ENCODE measurements at regions not wholly inside any gene's neighbourhood (a gene's known extent, or its start where the extent isn't known, plus 50 kb on each side); places are given as distances from the start of the nearest gene placed in this dataset.

DNA sequence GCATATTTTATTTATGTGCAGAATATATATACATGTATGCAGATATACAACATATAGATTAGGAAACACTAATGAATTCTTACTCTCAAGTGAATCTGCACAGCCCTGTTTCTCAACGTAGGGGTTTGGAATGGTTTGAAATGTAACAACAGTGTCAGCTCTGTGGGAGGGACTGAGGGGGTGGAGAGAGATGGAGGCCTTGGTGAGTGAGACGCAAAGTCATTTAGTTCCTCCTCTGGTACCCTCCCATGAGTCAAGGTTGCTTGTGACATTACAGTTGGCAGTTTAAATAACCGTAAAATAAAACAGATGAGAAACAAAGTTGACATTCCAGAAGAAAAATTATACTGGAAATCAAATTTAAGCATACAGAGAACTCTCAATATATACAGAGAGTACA, 313.0 kb upstream of the PRKD1 start:
- Mint-ChIP-seq H3K4me1 (peaks cover 16% of the 10 kb centered on the region), H3K27me3 (ENCODE audit: insufficient read depth, low read depth, poor library complexity) (peaks cover 4% of the 10 kb centered on the region), H3K36me3 (ENCODE audit: low read depth) (no peaks in the 10 kb centered on the region), H3K4me3 (no peak overlapping the region), H3K27ac (no peak overlapping the region), H3K9me3 (no peaks in the 10 kb centered on the region)
- no peak overlapping the region for H3K4me3 ChIP-seq
- H3K79me2 ChIP-seq (replicated peaks; ENCODE audit: insufficient read depth): no peaks in the 10 kb centered on the region
- no peak for ATAC-seq
- H3K4me1 ChIP-seq (ENCODE audit: insufficient read depth): peaks cover 13% of the 10 kb centered on the region
- H3F3A ChIP-seq (replicated peaks; ENCODE audit: low read depth): no peaks in the 10 kb centered on the region
- peaks cover 15% of the 10 kb centered on the region; the same call in 1 of the 2 replicates for H3K9me2 ChIP-seq (ENCODE audit: insufficient read depth)
- no peak overlapping the region for H2AFZ ChIP-seq
- no peaks in the 10 kb centered on the region for H4K20me1 ChIP-seq (replicated peaks; ENCODE audit: insufficient read depth)
- no peak overlapping the region for H3K27ac ChIP-seq (ENCODE audit: low read depth)
- H3K36me3 ChIP-seq (ENCODE audit: insufficient read depth): no peaks in the 10 kb centered on the region
- no peaks in the 10 kb centered on the region for H3K27me3 ChIP-seq (ENCODE audit: insufficient read depth)
- H3K4me2 ChIP-seq: no peak overlapping the region
- TF ChIP-seq ZNF331 (CRISPR knock-in tag; IDR thresholded peaks at IDR 0.05; ENCODE audit: low read depth) (no peak), EZH2phosphoT487 (IDR thresholded peaks at IDR 0.05; ENCODE audit: unreplicated experiment) (no peak), STAT1 (IDR thresholded peaks at IDR 0.05; ENCODE audit: unreplicated experiment) (no peak), CREB1 (CRISPR knock-in tag; IDR thresholded peaks at IDR 0.05; ENCODE audit: low read depth) (no peak), ZNF114 (CRISPR knock-in tag; IDR thresholded peaks at IDR 0.05) (no peak), EZH2 (IDR thresholded peaks at IDR 0.05; ENCODE audit: low read depth, unreplicated experiment) (no peak), NANOG (IDR thresholded peaks at IDR 0.05; ENCODE audit: borderline replicate concordance) (no peak)
- TF ChIP-seq, protein P1, sequence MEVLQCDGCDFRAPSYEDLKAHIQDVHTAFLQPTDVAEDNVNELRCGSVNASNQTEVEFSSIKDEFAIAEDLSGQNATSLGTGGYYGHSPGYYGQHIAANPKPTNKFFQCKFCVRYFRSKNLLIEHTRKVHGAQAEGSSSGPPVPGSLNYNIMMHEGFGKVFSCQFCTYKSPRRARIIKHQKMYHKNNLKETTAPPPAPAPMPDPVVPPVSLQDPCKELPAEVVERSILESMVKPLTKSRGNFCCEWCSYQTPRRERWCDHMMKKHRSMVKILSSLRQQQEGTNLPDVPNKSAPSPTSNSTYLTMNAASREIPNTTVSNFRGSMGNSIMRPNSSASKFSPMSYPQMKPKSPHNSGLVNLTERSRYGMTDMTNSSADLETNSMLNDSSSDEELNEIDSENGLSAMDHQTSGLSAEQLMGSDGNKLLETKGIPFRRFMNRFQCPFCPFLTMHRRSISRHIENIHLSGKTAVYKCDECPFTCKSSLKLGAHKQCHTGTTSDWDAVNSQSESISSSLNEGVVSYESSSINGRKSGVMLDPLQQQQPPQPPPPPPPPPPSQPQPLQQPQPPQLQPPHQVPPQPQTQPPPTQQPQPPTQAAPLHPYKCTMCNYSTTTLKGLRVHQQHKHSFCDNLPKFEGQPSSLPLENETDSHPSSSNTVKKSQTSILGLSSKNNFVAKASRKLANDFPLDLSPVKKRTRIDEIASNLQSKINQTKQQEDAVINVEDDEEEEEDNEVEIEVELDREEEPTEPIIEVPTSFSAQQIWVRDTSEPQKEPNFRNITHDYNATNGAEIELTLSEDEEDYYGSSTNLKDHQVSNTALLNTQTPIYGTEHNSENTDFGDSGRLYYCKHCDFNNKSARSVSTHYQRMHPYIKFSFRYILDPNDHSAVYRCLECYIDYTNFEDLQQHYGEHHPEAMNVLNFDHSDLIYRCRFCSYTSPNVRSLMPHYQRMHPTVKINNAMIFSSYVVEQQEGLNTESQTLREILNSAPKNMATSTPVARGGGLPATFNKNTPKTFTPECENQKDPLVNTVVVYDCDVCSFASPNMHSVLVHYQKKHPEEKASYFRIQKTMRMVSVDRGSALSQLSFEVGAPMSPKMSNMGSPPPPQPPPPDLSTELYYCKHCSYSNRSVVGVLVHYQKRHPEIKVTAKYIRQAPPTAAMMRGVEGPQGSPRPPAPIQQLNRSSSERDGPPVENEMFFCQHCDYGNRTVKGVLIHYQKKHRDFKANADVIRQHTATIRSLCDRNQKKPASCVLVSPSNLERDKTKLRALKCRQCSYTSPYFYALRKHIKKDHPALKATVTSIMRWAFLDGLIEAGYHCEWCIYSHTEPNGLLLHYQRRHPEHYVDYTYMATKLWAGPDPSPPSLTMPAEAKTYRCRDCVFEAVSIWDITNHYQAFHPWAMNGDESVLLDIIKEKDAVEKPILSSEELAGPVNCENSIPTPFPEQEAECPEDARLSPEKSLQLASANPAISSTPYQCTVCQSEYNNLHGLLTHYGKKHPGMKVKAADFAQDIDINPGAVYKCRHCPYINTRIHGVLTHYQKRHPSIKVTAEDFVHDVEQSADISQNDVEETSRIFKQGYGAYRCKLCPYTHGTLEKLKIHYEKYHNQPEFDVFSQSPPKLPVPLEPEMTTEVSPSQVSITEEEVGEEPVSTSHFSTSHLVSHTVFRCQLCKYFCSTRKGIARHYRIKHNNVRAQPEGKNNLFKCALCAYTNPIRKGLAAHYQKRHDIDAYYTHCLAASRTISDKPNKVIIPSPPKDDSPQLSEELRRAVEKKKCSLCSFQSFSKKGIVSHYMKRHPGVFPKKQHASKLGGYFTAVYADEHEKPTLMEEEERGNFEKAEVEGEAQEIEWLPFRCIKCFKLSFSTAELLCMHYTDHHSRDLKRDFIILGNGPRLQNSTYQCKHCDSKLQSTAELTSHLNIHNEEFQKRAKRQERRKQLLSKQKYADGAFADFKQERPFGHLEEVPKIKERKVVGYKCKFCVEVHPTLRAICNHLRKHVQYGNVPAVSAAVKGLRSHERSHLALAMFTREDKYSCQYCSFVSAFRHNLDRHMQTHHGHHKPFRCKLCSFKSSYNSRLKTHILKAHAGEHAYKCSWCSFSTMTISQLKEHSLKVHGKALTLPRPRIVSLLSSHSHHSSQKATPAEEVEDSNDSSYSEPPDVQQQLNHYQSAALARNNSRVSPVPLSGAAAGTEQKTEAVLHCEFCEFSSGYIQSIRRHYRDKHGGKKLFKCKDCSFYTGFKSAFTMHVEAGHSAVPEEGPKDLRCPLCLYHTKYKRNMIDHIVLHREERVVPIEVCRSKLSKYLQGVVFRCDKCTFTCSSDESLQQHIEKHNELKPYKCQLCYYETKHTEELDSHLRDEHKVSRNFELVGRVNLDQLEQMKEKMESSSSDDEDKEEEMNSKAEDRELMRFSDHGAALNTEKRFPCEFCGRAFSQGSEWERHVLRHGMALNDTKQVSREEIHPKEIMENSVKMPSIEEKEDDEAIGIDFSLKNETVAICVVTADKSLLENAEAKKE (CRISPR knock-in tag; IDR thresholded peaks at IDR 0.05): no peak
- TF ChIP-seq, protein P2, sequence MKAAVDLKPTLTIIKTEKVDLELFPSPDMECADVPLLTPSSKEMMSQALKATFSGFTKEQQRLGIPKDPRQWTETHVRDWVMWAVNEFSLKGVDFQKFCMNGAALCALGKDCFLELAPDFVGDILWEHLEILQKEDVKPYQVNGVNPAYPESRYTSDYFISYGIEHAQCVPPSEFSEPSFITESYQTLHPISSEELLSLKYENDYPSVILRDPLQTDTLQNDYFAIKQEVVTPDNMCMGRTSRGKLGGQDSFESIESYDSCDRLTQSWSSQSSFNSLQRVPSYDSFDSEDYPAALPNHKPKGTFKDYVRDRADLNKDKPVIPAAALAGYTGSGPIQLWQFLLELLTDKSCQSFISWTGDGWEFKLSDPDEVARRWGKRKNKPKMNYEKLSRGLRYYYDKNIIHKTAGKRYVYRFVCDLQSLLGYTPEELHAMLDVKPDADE (IDR thresholded peaks at IDR 0.05): no peak
- TF ChIP-seq, protein P3, sequence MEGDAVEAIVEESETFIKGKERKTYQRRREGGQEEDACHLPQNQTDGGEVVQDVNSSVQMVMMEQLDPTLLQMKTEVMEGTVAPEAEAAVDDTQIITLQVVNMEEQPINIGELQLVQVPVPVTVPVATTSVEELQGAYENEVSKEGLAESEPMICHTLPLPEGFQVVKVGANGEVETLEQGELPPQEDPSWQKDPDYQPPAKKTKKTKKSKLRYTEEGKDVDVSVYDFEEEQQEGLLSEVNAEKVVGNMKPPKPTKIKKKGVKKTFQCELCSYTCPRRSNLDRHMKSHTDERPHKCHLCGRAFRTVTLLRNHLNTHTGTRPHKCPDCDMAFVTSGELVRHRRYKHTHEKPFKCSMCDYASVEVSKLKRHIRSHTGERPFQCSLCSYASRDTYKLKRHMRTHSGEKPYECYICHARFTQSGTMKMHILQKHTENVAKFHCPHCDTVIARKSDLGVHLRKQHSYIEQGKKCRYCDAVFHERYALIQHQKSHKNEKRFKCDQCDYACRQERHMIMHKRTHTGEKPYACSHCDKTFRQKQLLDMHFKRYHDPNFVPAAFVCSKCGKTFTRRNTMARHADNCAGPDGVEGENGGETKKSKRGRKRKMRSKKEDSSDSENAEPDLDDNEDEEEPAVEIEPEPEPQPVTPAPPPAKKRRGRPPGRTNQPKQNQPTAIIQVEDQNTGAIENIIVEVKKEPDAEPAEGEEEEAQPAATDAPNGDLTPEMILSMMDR (conservative IDR thresholded peaks at IDR 0.05; ENCODE audit: low read depth in 2 of 2): no peak
- no peak for DNase-seq (ENCODE audit: low spot score)

Data from GM23338 (cell line).